ENCODE measurements at regions not wholly inside any gene's neighbourhood (a gene's known extent, or its start where the extent isn't known, plus 50 kb on each side); places are given as distances from the start of the nearest gene placed in this dataset.
"Not testable (repeated sequence)": the region's sequence is repeated elsewhere in the genome, so short reads cannot be mapped to it uniquely, and the experiment has no call there.

GRCh38 chr2:240385451-240386161, 49.9 kb upstream of the GPC1 start:
- TF ChIP-seq POLR2A, CTCF (IDR thresholded peaks at IDR 0.05): not testable (repeated sequence)
